ENCODE measurements at regions not wholly inside any gene's neighbourhood (a gene's known extent, or its start where the extent isn't known, plus 50 kb on each side); places are given as distances from the start of the nearest gene placed in this dataset.
"Not testable (repeated sequence)": the region's sequence is repeated elsewhere in the genome, so short reads cannot be mapped to it uniquely, and the experiment has no call there.

GRCh38 chrX:111041018-111041462, 55.0 kb upstream of the PAK3 start:
- no peak for DNase-seq

- DNase-seq: no peak
Observed at GRCh38 chrX:111040377-111041017, 55.5 kb upstream of the PAK3 start.

DNA sequence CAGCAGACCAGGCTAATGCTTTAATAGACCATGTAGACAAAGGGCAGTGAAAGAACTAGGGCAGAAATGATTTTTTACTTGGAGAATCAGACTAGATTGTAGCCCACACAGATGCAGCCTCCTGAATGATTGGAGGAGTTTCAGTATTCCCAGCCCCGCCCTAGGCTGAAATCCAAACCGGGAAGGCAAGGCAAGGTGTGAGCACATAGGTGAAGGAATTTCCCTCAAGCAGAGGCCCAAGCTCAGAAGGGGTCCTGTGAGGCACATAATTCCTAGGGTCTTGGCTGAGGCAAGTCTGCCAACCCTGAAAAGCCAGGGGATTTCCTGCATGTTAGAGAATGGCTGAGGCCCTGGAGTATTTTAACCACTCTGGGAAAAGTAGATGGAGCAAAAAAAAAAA, 56.4 kb upstream of the PAK3 start:
- no peak for DNase-seq

DNA sequence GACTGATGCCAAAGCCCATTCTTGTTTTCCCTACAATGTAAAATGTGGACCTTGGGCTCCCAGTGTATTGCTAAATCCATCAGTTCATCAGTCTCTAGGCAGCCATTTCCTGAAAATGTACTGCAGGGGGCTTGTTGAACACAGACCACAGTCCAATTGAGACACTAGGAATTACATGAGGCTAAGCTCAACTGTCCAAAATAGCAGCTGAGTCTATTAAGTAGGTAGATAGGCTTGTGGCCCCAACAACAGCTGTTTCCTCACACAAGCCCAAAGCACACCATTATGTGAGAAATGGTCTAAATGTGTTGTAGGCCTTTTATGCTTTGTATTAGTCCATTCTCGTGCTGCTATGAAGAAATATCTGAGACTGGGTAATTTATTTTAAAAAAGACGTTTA, 60.0 kb upstream of the PAK3 start:
- no peak for DNase-seq

DNA sequence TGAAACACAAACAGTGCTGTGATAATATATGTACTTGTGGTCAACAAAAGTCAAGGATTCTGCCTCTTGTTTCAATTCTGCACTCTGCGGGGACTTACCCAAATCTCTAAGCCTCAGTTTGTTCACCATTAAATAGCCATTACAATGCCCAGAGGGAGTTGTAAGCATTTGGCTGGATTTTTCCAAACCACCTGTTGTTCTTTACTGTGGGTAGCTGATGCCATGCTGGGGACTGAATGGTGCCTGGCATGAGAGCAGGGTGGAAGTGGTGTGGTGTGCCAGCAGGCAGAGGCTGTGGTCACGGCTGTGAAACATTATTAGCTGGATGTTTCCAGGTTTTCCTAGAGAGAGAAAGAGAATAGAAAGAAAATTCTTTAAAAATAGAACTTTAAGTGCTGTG, 60.7 kb upstream of the PAK3 start:
- DNase-seq: no peak

DNA sequence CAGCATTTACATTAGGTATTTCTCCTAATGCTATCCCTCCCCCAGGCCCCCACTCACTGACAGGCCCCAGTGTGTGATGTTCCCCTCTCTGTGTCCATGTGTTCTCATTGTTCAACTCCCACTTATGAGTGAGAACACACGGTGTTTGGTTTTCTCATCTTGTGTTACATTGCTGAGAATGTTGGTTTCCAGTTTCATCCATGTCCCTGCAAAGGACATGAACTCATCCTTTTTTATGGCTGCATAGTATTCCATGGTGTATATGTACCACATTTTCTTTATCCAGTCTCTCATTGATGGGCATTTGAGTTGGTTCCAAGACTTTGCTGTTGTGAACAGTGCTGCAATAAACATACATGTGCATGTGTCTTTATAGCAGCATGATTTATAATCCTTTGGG, 73.0 kb upstream of the PAK3 start:
- DNase-seq: not testable (repeated sequence)

DNA sequence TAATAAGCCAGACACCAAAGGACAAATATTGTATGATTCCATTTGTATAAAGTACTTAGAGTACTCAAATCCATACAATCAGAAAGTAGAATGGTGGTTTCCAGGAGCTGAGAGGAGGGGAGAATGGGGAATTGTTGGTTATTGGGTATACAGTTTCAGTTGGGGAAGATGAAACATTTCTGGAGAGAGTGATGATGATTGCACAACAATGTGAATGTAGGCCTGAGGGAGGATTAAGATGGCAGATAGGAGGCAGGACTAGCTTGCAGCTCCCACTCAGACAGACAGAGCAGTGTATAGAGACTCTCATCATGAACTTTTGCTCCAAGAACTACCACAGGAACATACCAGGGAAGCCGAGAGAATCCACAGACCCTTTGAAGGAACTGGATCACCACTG, 75.7 kb upstream of the PAK3 start:
- no peak for DNase-seq

DNA sequence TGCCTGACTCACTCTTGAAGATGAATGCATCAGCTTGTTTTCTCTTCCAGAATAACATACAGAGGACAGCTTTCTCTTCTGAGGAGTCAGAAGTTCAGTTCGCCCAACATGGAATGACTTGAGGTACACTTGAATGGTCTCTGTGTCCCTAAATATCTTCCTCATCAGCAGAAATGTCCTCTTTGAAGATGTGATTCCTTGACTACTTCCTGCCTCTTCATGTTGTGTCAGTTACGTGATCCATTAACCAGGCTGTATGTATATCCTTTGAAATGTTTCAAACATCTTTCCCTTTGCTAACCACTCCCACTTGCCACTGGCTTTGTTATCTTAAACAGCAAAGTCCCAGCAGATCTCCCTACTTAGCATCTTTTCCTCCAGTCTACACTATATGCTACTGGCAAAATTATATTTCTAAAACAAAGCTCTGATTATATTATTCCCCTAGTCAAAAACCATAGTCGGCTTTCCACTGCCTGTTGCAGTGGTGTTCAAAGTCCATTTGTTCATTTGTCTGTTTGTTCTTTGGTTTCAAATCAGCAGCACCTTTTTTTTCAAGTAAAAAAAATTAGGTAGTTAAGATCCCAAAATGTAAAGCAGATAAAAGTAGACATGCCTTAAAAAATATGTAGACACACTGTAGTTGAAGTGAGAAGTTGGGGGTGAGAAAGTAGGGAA, 82.1 kb upstream of the PAK3 start:
- no peak for DNase-seq

DNA sequence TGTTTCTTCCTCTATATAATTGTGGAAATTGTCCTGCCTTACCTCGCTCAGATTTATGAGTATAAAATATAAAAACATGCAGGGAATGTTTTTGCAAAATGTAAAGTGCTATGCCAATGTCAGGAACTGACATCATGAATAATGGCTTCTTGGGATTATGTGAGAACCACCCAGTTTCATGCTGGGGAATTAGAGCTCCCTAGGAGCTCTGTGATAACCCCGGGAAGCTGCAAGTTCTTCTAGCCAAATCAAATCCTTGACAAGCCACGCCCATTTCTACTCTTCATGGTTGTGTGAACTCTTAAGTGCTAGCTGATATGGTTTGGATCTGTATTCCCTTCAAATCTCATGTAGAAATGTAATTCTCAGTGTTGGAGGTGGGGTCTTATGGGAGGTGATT, 85.9 kb upstream of the PAK3 start:
- DNase-seq: no peak

DNA sequence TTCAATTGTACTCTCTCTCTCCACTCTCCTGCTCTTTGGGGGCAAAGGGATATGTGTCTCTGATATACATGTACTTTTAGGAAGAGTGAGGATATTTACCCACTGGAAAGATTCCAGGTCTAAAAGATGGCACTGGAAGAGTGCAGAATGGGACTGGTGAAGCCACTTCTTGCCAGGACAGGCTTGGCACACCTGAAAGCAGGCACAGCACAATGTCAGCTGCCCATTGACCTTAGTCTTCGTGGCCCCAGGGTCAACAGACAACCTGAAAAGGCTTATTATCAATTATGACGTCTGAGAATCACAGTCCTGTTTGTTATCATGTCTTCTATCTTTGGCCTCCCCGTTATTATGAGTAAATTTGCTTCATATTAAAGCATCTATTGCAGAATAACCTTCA, 86.7 kb upstream of the PAK3 start:
- no peak for DNase-seq

GRCh38 chrX:111008126-111008525, 87.9 kb upstream of the PAK3 start:
- DNase-seq: no peak

- no peak for DNase-seq
Observed at GRCh38 chrX:111007238-111007637, 88.8 kb upstream of the PAK3 start.

GRCh38 chrX:111006116-111006515, 89.9 kb upstream of the PAK3 start:
- DNase-seq: no peak

GRCh38 chrX:111005166-111005565, 90.8 kb upstream of the PAK3 start:
- DNase-seq: no peak

DNA sequence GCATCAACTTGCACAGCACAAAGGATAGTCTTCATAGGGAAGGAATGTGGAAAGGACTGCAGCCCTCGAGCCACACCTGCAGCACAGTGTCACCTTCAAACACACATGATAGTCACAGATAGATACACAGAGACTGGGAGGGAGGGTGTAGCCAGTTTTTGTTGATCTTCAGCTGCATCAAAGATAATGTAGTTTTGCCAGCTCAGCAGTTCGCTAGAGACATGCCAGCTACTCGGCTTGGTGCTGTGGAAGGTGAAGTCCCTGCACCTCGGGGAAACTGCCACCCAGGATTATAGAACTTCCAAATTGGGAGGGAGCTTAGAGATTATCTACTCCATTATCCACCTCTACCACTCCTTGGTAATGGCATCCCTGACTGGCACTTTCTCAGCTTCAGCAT, 92.9 kb upstream of the PAK3 start:
- no peak for DNase-seq

DNA sequence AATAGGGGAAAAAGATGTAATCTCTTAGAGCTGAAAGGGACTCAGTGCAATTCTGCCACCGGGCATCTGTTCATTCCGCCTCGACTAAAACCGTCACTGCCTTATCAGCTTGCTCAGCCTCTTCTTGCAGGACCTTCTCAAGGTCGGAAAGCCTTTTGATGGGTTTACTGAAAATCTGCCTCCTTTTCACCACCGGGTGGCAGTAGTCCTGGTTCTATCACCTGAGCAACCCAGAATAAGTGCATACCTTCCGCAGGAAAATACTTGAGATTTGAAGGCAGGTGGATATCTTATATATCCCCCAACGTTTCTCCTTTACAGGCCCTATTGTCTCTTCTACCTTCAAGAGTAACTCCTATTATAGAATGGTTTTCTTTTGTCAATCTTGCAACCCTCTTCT, 103.4 kb upstream of the PAK3 start:
- DNase-seq: peak; percentile 1 to 3

GRCh38 chrX:110989869-110990268, 106.1 kb upstream of the PAK3 start:
- no peak for DNase-seq

- no peak for DNase-seq
Observed at GRCh38 chrX:110989447-110989846, 106.5 kb upstream of the PAK3 start.

DNA sequence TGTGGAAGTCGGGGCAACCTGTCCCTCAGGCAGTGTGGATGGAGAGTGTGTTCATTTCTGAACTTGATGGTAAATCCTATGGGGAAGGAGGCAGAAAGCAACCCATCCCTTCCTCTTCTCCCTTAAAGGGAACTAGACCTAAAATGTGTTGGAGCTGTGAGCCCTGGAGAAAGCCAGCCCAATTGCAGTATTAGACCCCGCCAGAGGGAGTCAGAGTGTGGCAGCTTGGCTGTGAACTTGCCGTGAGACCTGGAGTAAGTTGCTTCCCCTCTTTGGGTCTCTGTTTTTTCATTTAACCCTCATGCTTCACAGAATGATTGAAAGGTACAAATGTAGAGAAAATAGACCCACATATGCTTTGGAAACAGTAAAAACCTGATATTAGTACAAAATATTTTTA, 108.7 kb upstream of the PAK3 start:
- no peak for DNase-seq

DNA sequence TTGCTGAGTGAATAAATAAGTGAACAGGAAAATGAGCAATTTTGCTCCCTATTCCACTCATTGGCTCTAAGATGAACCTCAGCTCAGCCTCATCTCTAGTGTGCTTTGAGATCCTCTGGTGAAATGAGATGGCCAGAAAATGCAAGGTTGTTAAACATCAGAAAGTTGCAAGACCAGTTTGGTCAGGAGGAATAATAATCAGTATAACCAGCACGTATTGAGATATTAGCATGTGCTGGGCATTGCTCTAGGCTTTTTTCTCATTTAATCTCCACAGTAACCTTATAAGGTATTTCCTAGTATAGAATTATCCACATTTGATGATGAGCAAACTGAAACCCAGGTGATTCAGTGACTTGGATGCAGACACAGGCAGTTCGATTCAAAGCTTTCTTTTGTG, 110.5 kb upstream of the PAK3 start:
- DNase-seq: no peak

GRCh38 chrX:110983024-110983423, 113.0 kb upstream of the PAK3 start:
- no peak for DNase-seq

- no peak for DNase-seq
Observed at GRCh38 chrX:110966839-110967238, 129.2 kb upstream of the PAK3 start.

DNA sequence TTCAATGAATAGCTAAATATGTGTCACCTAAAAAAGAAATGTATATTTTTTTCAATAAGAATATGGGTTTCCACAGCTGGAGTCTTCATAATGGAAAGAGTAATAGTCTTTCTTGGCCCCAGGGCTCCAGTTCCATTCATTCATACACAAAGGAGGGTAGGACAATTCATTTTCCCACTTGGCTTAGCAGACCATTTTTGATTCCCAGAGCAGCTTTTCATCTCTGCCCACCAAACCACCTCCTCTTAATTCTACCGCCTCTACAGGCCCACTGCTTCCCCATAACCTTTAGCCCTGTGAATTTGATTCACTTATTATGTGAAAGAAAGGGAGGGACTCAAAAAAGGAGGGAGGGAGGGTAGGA, 129.9 kb upstream of the PAK3 start:
- DNase-seq: no peak

DNA sequence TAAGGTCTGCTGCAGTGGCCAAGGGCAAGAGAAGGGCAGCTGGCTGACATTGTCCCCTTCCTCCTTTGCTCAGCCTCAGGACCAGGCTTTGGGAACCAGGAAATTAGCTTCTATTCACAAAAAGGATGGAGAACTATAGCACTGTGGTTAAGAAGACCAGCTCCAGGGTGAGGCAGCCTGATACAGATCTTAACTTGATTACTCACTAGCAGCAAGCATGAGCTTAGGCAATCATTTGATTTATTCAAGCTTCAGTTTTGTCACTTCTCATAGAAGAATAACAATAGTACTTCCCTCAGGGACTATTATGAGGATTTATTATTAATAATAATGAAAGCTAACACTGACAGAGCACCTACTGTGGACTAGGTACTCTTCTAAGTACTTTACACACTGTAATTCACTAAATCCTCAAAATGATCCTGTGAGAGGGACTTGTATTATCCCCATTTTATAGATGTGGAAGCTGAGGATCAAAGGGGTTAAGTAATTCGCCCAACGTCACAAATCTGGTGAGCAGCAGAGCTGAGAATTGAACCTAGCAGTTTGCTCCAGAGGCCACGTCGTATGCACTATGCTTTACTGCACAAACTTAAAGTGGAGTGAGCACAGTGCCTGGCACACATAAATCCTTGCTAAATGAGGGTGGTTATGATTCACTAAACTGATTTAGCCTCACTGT, 130.4 kb upstream of the PAK3 start:
- no peak for DNase-seq

GRCh38 chrX:110964786-110965185, 131.2 kb upstream of the PAK3 start:
- no peak for DNase-seq
